GM18499 (cell line): ENCODE measurements at regions not wholly inside any gene's neighbourhood (a gene's known extent, or its start where the extent isn't known, plus 50 kb on each side); places are given as distances from the start of the nearest gene placed in this dataset.
"Not testable (repeated sequence)": the region's sequence is repeated elsewhere in the genome, so short reads cannot be mapped to it uniquely, and the experiment has no call there.

Experiments used
- ATAC-seq: cut with Tn5 transposase; IDR thresholded peaks from one replicate; pipeline ENCODE4 v1.9.1; 2021; ENCODE audit warnings: moderate number of reproducible peaks; ENCODE audit not compliant: insufficient read depth, unreplicated experiment

DNA sequence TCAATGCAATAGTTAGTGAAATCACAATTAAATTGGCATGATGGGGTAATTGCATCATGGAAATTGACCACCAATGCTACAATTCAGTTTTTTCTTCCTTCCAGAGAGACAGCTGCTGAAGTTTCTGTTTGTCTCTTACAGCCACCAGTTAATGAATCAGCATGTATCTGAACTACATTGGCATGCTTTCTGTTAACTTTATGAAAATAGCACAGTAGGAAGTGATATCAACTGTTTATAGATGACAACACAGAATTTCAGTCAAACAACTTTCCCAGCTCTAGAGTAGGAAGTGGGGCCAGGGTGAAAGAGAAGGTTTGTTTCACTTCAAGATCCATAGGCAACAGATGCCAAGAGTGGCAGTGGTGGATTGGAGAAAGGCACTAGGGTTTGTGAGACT lies 339.6 kb upstream of the VWC2 start:
- ATAC-seq: no peak

DNA sequence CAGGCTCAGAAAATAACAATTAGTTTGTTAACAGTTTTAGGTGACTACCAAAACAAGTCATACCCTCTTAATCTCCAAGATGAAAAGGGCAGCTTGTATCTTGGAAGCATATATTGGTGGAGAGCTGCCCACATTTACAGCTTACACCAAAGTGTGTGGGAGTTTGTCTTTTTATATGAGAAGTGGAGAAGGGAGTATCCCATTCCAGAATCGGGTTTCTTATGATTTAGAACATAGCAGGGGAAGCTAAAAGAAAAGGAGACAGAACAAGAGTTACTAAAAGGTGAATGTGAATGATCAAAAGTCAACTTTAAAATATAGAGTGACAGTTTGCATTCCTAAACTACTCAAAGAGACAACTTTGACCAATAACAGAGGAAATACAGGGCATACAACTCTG lies 338.6 kb upstream of the VWC2 start:
- no peak for ATAC-seq

DNA sequence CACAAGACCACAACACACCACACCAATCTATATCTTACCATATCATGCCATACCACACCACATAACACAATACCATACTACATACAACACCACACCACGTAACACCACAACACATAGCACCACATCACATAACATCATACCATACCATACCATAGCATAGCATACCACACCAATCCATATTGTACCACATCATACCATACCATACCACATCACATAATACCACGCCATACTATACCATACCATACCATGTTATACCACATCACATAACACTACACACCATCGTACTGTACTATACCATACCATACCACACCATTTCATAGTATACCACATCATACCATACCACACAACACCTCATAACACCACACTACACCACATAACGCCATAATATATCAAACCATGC lies 335.2 kb upstream of the VWC2 start:
- ATAC-seq: no peak

DNA sequence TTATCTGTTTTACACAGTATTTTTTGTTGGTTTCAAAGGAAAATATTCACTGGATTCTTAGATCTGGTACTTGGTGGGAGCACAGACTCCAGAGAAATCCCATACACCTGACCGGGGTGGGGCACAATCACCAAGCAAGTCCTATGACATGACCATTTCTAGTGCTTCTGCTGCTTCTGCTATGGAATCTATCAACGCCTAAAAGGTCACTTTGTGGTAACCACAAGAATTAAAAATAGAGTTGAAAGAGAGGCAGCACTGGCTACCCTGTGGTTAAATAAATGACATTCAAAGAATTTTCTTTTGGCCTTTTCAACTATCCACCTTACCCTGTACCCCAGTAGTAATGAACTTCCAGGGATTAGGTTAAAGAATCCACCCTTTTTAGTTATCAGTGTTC lies 329.9 kb upstream of the VWC2 start:
- ATAC-seq: no peak

DNA sequence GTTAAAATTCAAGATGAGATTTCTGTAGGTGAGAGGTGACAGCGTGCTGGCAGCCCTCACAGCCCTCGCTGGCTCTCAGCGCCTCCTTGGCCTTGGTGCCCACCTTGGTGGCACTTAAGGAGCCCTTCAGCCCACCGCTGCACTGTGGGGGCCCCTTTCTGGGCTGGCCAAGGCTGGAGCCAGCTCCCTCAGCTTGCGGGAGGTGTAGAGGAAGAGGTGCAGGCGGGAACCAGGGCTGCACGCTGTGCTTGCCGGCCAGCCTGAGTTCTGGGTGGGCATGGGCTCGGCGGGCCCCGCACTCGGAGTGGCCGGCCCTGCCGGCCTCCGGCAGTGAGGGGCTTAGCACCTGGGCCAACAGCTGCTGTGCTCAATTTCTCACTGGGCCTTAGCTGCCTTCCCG lies 320.0 kb upstream of the VWC2 start:
- no peak for ATAC-seq

DNA sequence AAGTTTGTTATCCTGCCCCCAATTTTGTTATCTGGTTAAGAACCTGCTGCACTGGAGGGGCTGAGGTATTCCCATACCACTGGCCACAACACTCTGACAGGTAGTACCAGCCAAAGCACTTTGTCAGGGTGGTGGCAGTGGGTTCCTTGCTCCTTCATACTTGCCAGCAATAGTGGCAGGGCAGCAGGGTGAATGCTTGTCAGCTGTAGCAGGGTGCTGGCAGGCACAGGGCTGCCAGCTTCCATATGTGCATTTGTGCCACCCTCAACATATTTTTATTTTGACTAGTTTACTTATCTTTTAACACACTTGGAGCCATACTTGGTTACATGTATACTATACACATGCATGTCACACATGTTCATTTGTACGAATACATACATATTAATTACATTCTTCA lies 294.0 kb upstream of the VWC2 start:
- no peak for ATAC-seq

DNA sequence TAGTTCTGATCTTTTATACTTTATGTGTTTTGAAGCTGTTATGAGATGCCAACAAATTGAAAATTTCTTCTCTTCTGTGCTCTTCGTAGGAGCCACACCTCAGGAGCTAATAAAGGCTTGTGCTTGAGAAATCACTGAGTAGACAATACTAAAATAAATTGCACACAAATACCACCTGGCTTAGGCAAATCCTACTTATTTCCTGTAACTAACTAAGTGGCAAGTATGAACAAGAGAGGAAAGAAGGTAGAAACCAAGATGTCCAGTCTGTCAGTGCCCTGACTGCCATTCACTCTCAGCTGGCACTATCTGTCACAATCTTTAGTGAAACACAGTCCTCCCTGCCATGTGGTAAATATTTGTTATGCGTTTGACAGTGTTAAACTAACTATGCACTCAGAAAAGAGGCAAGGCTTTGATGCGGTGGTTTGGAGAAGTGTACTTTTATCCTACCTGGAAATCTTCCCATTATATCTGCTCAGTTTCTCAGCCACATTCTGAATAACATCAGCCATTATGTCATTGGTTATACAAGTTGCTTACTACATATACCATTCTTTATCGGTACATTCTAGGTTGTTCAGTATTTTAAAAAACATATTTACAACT lies 293.4 kb upstream of the VWC2 start:
- ATAC-seq: no peak

DNA sequence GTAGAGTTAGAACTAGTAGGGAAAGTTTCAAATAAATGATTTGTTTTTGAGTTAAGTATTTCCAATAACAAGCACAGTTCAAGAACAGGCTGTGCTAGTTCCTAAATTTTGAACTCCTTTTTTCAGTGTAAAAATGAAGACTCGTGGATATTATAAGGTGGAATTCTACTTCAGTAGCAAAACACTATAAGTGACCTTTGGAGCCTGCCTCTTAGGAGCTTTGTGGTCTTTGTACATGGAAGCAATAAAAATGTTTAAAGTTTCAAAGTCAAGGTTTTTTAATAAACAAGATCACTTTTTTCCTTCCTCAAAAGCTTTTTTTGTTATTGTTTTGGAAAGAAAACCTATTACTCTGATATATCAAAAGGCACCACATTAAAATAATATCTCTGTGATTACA lies 292.4 kb upstream of the VWC2 start:
- no peak for ATAC-seq

DNA sequence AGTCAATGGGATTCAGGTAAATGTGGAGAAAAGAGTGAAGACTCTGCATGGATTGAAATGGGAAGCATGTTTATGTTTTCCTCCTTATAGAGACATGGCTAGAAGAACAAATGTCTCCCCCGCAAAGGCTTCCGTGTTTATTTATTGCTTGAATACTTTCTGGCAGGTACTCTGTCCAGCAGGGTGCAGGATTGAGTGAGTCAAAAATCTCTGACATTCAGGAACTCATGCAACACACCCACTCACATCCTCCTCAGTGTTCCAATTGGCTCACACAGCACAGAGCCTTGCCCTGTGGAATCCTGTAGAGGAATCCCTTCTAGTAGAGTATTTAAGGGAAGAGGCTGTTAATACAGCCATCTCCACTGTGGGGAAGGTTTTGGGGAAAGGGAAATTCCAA lies 290.3 kb upstream of the VWC2 start:
- no peak for ATAC-seq

DNA sequence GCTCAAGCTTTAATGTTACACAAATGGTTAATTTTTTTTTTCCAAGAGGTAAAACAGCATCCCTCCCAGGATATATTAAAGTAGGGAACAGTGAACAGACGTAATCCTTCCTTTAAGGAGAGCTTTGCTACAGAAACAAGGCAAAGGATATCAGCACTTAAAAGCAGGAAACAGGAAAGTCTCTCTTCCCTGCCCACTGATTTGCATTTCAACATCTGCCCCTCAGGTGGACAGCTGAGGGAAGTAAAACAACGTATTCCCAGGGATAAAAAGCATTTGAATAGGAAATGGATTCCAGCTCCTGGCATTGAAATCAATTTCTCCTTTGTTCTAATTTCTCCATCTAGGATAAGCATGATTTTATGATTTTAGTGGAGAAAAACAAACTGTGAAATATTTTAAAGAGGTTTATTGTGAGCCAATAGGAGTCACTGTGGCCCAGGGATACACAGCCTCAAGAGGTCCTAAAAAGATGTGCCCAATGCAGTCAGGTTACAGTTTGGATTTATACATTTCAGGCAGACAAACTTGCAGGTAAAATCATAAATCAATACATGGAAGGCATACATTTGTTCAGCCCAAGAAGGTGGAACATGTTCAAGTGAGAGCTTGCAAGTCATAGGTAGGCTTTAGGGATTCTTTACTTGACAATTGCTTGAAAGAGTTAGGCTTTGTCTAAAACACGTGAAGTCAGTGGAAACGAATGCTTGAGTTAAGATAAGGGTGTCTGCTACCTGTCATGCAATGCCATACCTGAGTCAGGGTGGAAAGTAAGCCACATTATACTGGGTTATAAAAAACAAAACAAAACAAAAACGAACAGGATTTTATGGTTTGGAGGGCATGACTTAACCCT lies 286.2 kb upstream of the VWC2 start:
- ATAC-seq: no peak

DNA sequence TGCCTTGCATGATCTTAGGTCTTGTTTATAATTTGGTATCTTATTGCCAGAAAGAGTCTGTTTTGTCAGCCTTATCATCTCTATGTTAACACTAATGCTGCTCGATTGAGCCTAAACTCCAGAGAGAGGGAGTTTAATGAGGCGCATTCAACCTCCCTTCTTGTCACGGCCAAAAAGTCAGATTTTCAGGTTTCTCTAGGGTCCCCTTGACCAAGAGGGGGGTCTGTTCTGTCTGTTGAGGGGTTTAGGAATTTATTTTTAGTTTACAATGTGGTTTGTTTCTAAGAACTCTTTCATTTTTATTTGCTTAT lies 285.7 kb upstream of the VWC2 start:
- no peak for ATAC-seq

DNA sequence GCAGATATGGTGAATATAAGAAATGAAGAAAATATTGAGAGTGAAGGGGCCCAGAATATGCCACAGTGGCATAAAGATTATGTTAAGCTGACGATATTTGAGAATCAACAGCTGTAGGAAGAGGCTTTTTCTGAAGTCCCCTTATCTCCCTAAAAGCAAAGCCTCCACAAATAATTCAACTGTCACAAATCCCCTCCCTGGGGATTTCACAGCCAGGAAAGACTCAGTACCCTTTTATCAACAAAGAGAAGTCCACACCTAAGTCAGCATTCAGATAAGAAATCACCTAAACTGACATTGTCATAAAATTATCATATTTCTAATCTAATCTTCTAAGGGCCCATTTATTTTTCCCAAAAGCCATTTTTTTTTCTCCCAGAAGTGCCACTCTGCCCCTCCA lies 284.9 kb upstream of the VWC2 start:
- ATAC-seq: no peak

DNA sequence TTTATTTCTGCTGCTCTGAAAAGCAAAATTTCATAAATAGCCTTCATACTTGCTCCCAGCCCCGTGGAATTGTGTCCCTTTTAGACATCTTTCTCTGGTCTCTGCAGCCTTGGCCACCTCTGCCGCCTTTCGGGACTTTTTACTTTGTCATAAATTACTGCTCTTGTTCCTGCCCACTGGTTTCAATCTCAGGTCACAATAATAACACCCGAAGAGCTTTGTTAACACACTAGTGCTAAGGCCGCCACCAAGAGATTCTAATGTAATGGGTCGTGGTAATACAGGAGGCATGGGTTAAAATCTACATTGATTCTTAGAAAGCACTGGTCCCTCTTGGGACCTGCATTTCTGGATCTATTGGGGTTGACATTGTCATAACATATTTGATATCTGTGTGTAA lies 276.0 kb upstream of the VWC2 start:
- ATAC-seq: no peak

DNA sequence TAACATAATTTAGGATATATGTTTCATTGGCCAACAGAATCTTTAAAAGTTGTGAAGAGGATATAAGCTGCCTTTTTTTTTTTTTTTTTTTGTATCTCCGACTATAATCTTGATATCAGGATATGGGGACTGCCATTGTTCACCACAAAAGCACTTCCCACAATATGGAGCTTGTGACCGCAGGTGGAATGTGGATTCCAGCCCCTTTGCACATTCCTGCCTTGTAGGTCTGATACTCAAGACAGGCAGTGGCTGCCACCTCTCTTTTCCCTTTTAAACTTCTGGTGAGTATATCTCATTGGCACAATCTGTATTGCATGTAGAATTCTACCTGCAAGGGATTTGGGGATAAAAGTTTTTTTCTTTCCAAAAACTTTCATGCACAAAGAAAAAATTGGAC lies 272.7 kb upstream of the VWC2 start:
- no peak for ATAC-seq

DNA sequence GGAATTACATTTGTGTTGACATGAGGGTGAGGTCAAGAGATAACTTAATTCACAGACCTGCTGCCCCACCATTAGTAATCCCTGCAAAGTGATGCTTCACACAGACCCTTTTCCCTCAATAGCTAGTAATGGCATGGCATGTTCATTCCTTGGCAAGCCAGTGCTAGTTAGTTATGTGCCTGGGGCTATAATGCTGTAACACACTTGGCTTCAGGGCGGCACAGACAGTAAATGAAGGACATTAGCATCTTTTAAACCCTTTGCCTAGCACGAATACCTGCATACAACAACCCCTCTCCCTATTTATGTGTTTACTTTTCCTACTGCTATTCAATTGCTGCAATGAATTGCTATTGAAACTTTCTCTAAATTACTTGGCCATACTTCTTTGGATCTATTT lies 266.2 kb upstream of the VWC2 start:
- not testable (repeated sequence) for ATAC-seq

DNA sequence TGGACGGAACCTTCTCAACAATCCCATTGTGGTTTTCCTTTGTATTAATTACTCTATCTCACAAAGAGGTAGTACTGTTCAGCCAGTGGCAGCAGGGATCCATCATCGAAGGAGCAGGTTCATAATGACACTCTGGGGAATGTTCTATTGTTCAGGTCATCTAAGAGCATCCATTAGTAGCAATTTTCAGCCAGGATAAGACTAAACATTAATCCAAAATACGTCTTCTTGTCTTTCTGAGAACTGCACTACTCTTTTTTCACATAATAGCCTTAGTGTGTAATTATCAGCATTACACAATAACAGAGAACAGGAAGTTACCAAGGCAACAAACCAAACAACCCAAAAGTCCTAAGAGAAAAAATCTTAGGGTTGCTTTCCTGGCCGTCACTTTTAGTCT lies 259.5 kb upstream of the VWC2 start:
- no peak for ATAC-seq

DNA sequence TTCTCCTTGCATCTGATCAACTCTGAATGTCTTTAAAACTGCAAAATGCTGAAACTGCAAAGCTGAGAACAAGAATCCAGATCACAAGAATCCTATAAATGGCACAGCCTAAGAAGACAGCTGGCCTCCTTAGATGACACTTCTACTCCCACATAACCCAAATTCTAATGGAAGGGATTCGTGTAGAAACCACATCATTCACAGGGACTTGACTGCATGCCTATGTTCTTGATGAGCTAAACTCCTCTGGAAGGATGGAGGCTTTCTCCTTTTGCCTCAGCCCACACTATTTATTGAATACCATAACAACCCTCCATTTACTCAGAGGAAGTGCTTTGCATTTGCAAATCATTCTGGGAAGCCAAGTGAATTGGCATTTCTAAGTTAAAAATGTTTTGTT lies 252.5 kb upstream of the VWC2 start:
- no peak for ATAC-seq

DNA sequence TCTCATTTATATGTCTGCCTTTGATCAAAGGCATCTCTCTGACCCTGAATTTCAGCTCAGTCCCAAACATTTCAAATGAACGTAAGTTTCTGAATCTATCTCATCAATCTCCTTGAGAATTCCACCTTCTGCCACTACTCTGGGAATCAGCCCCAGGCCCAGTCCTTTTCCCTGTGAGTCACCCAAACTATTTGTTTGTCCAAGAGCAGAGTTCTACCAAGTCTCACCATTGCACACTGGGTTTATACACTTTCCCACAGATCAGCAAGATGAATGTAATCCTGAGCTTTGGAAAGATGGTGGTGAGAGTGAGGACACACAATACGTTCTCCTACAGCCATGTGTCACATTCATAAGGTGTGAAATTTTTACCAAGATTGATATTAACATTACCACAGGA lies 251.3 kb upstream of the VWC2 start:
- ATAC-seq: no peak

DNA sequence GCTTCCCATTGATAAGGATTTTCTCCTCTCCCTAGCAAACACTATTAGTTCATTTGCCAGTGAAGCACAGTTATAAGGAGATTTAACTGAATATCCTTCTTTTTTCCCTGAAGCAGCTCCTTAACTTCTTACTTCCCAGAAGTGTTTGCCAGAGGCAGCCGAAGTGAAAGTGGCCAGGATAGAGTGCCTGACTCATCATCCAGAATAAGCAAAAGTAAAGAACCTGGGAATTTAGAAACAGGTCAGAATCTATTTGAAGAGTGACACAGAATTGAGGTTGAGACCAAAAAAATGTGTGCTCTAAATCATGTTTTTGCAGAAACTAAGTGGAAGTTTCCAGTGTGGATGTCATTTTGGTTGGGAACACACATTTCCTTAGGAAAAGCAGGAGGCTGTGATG lies 249.6 kb upstream of the VWC2 start:
- no peak for ATAC-seq

DNA sequence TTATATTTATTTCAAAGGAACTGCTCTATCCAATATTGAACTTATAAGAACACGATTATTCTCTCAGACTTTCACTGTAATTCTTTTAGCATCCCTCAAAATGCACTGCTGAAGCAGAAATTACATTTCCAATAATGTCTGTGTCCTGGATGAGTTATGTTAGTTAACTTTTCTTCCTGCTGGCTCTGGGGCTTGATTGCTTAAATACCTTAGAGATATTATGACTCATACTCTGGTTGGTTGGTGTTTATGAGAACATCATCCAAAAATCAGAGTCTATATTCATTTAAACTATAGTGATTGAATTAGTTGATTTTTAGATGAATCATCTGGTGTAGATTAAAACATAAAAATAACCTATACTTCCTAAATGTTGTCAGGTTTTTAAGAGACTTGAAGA lies 246.3 kb upstream of the VWC2 start:
- ATAC-seq: no peak

DNA sequence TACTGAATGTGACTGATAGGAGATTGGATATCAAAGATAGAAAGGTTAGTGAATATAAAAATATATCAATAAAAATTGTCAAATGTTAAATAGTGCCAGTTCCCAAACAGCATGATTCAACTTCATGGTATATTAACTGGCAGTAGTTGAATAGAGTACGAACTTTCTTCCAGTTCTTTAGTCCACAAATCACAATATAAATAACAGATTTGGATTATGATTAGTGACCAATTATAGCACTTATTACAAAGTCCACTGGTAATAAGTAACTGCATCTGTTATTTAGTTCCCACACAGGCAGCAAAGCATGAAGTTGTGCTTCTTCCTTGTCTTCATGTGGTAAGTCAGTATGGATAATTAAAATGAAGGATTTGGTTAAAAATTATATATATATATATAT lies 243.0 kb upstream of the VWC2 start:
- no peak for ATAC-seq

DNA sequence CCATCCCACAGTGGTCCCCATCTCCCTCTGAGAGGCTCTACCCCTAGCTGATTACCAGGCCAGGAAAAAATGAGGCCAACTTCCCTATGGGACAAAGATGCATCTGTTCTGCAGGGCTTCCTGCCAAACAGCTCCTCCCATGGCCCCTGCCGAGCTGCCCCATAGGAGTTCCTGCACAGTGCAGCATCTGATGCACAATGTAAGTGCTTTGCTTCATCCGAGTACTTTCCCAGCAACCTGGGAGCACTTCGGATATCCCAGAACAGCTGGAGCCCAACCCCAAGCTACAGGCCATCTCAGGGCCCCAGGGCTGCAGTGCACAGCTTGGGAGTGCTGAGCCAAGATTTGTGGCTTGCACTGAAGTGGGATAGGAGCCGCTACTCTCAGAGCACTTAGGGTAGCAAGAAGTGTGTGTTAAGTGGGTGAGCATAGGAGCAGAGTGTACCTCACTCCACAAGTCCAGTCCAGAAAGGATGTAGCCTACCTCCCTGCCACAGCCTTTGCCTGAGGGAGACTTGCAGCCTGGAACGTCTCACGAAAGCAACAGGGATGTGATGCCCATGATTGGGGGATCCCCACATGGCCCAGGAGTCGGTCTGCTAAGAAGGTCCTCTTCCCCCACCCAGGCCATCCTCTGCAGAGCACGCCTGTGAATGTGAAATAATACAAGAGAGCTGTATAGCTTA lies 209.6 kb upstream of the VWC2 start:
- ATAC-seq: peak; percentile 11
